ENCODE measurements at regions not wholly inside any gene's neighbourhood (a gene's known extent, or its start where the extent isn't known, plus 50 kb on each side); places are given as distances from the start of the nearest gene placed in this dataset.
"Not testable (repeated sequence)": the region's sequence is repeated elsewhere in the genome, so short reads cannot be mapped to it uniquely, and the experiment has no call there.

DNA sequence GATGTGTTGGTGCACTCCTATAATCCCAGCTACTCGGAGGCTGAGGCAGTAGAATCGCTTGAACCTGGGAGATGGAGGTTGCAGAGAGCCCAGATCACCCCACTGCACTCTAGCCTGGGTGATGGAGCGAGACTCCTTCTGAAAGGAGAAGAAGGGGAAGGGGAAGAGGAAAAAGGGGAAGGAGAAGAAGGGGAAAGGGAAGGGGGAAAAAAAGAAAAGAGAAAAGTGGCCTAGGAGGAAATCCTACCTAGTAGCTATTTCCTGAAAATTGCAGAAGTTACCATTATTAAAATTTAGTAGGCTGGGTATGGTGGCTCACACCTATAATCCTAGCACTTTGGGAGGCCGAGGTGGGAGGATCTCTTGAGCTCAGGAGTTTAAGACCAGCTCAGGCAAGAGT lies 67.4 kb downstream of the ARRDC3 start:
- DNase-seq (ENCODE audit: low read depth): no peak

DNA sequence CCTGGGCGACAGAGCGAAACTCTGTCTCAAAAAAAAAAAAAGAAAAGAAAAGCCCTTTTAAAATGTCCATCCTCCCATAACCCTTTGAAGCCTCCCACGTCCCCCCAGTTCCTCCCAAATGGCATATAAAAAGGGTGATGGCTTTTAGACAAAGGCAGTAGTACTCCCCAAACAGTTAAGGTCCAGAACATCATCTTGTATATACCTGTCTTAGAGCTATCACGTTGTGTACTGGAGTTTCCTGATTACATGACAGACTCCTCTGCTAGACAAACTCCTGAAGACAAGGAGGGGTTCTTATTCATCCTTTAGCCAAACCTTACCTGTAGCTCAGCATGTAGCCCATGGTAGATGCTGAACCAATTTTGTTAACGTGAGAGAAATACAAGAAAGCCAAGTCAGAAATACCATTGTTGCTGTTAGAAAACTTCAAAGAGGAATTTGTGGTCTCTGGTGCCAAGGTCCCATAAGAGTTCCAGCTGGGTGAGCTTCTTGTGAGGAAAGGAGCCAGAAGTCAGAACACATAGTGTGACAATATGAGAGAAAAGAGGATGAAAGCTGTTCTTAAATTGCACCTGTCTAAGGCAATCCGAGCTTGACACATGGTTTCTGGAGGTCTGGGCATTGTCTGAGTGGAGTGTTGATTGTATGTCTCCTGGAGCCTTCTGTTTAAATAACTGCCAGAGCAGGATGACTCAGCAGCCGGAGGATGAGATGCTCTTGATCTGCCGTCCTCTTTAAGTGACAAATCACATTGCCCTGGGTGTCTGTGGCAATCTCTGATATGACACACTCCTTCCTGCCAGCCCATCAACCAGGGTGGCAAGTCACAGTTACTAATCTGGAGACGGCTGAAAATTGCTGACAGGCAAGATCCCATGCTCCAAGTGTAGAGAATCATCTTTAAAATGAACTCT lies 69.1 kb downstream of the ARRDC3 start:
- peak; percentile 98 for DNase-seq (ENCODE audit: low read depth)

DNA sequence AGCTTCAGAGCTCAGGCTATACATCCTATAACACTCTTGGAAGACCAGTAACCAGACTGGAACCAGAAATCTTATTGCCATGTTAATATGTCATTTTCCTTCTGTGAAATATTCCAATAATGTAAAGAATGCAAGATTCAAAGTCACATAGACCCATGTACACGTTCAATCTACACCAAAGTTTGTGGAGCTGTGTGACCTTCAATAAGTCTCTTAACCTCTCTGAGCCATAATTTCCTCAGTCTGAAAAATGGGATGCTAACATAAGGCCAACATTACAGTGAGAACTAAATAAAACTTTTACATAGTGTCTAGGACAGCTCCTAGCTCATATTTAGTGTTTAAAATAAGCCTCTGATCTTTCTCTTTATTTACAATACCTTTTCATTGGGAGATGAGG lies 70.4 kb downstream of the ARRDC3 start:
- no peak for DNase-seq (ENCODE audit: low read depth)

DNA sequence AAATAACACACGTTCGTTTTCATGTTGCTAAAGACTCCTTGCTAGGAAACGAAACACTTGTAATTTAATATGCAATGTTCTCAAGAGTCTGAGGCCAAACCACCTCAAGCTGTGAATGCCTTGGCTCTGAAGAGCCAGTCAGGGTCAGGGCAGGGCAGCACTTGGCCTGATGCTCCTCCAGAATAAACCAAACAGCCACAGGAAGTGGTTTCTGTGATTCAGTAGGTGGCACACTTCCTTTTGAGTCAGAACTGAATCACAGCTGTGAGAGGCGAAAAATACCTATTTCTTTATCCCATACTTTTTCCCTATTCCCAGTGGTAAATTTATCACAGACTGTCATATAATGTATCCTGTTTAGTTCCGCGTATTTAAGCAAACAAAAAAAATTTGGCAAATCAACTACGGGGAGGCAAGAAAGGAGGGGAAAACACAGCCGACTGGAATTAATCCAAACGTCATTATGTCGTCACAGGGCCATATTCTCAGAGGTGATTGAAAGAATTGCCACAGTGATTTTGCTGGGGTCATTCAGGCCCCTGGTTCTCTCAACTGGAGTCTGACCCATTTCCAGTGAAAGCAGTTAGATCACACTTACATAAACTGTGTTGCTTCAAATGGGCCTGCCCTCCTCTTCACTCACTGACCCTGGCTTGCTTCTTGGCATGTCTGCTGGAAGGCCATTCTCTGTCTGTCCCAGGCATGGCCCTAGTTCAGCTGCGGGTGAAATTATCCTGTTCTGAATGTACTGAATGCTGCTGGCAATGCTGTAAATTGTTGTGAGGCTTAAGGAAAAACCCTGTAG lies 71.2 kb downstream of the ARRDC3 start:
- peak; percentile 99 for DNase-seq (ENCODE audit: low read depth)

DNA sequence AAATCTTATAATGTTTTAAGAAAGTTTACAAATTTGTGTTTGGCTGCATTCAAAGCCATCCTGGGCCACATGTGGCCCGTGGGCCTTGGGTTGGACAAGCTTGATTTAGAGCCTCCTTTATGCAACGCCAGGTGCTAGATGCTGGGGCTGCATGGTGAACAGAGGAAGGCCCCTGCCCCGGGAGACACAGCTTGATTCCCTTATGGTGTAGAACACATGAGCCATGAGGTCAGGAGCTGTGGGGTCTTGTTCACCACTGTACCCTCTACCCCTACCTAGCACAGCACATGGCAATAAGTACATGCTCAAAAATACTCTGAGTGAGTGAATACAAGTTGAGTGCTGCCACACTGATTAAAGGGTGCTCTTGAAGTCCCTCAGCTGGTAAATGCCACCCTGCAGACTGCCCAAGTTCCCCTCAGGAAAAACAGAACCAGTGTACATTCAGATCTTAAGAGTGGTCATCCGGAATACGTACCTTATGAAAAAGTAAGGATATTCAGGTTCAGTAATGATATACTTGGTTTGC lies 71.9 kb downstream of the ARRDC3 start:
- no peak for DNase-seq (ENCODE audit: low read depth)

DNA sequence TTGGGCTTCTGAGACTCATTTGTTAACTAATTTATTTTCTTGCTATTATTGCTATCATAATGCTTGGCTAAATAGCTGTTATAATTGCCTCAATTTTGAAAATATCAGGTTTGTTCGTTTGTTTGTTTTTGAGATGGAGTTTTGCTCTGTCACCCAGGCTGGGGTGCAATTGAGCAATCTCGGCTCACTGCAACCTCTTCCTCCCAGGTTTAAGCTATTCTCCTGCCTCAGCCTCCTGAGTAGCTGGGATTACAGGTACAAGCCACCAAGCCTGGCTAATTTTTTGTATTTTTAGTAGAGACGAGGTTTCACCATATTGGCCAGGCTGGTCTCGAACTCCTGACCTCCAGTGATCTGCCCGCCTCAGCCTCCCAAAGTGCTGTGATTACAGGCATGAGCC lies 75.0 kb downstream of the ARRDC3 start:
- not testable (repeated sequence) for DNase-seq (ENCODE audit: low read depth)

DNA sequence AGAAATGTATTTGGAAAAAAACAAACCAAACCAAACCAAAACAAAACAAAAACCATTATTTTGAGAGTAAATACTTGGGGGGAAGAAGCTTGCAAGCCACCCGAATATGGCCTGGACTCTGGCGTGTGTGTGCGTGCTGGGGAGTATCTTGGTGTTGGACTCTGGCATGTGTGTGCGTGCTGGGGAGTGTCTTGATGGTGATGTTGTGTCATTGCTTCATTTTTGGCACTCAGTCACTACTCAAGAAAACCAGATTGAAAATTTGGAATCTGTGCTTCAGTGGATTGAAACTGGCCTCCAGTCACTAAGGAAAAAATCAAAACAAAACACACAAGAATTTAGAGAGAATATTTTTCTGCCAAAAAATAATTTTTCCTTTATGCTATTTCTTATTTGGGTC lies 76.1 kb downstream of the ARRDC3 start:
- DNase-seq (ENCODE audit: low read depth): peak; percentile 60

DNA sequence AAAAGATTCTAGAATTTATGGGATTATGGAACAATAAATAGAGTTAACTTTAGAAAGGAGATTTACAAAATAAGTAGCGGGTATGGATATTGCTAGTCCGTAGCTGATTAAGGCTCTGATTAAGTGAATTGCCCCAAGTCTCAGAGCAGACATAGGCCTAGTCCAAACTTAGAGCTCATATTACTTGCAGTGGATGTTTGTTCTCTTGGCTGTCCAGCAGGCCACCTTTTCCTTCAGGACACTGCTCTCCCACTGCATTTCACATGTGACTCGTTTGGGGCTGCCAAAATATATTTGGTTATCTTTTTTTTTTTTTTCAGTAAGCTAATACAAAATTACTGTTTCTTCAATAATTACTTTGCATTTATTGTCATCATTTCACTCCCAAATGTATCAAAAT lies 76.6 kb downstream of the ARRDC3 start:
- DNase-seq (ENCODE audit: low read depth): peak; percentile 8

DNA sequence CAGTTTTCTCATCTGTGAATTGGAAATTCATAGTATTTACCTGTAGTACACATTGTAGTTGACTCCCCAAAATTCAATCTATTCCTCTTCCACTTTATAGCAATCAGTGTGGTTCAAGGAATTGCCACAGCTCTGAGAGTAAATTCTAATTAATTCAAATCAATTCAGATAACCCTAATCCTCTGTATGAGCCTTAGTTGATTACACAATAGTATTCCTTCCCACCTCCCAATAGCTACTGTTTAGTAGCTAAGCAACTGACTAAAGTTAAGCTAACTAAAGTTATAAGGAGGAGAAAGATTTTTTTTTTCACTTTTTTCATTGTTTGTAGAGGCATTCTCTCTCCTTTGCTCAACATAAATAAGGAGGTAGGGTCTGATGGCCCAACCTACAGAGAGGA lies 77.5 kb downstream of the ARRDC3 start:
- no peak for DNase-seq (ENCODE audit: low read depth)

DNA sequence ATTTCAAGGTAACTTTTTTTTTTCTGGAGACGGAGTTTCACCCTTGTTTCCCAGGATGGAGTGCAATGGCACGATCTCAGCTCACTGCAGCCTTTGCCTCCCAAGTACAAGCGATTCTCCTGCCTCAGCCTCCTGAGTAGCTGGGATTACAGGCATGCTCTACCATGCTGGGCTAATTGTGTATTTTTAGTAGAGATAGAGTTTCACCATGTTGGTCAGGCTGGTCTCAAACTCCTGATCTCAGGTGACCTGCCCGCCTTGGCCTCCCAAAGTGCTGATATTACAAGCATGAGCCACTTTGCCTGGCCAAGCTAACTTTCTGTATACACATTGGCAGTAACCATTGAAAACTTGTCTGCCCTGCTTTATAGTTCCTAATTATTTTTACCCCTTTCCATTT lies 79.1 kb downstream of the ARRDC3 start:
- not testable (repeated sequence) for DNase-seq (ENCODE audit: low read depth)

DNA sequence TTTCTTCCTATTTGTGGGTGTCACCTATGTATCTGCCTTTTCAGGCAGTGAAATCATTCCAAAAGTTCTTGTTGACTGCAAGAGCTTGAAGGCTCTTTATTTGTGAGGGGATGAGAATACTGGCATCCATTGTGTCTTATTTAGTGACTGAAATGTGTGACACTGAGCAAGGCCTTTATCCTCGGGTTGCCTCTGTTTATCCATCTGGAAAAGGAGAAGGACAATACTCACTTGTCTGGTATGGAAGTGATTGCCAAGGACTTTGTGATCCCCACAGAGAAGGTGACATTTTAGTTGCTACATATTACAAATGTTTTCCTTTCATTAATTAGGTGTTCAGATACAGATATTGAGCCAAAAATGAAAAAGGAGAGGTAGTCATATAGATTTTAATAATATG lies 80.2 kb downstream of the ARRDC3 start:
- no peak for DNase-seq (ENCODE audit: low read depth)

DNA sequence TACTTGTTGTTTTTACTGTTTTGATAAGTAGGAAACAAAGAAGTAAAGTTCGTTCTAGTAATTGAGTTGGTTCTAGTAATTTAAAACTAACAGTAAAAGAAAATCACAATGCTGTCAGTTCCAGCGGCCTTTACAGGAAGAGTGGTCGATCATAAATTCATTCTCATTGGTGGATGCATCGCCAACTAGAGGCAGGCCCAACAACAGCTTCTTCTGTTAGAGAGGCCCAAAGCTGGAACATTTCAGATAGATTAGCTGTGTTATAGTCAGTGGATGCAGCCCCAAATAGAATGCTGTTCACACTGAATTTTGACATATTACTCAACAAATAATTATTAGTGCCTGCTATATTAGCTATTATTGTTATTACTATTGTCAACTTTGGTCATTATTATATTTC lies 80.8 kb downstream of the ARRDC3 start:
- DNase-seq (ENCODE audit: low read depth): peak; percentile 27

DNA sequence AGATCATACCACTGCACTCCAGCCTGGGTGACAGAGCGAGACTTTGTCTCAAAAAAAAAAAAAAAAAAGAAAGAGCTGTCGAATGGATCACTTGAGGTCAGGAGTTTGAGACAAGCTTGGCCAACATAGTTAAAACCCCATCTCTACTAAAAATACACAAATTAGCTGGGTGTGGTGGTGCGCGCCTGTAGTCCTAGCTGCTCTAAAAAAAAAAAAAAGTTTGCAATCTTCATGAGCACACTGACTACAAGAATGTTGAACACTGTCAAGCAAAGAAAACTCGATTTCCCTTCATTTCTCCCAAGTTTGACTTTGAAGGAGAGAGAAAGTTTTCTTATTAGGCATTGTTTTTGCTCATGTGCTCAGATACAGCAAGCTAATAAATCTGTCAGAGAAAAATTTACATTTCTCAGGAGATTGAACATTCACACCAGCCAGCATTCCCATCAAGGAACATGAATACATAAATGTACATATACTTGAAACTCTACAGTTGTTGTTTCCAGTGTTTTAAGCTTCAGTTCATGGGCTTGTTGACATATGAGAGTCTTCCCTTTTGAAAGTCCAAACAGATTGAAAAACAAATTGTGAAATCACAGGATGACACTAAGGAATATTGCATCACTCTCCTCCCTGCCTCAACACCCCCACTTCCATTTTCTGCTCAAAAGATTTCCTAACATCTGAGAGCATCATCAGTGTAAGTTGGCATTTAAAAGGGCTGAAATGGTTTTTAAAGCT lies 81.8 kb downstream of the ARRDC3 start:
- no peak for DNase-seq (ENCODE audit: low read depth)

DNA sequence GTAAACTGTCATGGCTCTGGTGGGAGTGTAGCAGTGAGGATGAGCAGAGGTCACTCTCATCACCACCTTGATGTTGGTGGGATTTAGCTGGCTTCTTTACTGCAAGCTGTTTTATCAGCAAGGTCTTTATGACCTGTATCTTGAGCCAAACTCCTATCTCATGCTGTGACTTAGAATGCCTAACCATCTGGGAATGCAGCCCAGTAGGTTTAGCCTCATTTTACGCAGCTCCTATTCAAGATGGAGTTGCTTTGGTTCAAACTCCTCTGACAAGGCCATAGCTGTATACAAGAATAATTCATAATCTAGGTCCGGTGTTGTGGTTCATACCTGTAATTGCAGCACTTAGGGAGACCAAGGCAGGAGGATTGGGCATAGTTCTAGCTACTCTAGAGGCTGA lies 85.1 kb downstream of the ARRDC3 start:
- DNase-seq (ENCODE audit: low read depth): no peak

DNA sequence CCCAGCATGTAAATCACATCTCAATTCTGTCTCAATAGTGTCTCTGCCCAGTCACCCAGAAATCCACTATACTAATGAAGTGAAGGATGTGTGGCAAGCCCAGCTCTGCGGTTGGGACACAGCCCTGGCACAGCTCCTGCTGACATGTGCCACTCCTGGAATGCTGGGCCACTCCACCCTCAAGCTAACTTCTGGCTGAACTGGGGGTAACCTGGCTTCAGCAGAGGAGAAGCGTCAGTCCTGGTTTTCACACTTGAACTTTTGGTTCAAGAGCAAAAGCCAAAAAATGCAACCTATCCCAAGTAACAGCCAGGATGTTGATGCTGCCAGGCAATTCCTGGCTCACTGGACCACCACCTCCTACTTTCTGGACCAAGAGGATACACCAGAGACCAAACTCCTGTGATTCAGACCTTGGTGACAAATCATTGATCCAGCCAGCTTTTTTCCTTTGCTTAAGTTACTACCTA lies 86.4 kb downstream of the ARRDC3 start:
- peak; percentile 92 for DNase-seq (ENCODE audit: low read depth)

DNA sequence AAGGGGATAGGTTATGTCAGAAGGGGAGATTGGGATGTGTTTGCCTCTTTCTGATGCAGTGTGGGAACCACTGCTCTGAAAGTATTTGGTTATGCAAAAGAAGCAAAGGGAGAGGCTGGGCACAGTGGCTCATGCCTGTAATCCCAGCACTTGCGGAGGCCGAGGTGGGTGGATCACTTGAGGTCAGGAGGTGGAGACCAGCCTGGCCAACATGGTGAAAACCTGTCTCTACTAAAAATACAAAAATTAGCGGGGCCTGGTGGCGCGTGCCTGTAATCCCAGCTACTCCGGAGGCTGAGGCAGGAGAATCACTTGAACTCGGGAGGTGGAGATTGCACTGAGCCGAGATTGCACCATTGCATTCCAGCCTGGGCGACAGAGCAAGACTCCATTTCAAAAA lies 87.0 kb downstream of the ARRDC3 start:
- DNase-seq (ENCODE audit: low read depth): peak; percentile 21

DNA sequence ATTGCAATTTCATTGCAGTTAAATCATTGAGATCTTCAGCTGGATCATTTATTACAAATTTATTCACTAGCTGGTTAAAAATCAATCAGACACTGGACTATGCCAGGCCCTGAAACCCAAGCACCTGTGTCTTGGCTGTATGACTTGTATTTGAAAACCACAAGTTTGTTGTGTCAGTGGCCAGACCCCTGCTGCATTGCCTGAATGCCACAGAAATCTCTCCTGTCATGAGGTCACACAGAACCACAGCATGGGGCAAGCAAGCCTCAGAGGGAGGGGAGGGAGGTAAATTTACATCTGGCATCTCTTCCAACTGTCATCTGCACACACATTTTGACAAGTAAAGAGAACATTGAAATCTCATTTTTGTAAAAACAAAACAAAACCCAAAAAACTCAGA lies 90.0 kb downstream of the ARRDC3 start:
- DNase-seq (ENCODE audit: low read depth): peak; percentile 78

DNA sequence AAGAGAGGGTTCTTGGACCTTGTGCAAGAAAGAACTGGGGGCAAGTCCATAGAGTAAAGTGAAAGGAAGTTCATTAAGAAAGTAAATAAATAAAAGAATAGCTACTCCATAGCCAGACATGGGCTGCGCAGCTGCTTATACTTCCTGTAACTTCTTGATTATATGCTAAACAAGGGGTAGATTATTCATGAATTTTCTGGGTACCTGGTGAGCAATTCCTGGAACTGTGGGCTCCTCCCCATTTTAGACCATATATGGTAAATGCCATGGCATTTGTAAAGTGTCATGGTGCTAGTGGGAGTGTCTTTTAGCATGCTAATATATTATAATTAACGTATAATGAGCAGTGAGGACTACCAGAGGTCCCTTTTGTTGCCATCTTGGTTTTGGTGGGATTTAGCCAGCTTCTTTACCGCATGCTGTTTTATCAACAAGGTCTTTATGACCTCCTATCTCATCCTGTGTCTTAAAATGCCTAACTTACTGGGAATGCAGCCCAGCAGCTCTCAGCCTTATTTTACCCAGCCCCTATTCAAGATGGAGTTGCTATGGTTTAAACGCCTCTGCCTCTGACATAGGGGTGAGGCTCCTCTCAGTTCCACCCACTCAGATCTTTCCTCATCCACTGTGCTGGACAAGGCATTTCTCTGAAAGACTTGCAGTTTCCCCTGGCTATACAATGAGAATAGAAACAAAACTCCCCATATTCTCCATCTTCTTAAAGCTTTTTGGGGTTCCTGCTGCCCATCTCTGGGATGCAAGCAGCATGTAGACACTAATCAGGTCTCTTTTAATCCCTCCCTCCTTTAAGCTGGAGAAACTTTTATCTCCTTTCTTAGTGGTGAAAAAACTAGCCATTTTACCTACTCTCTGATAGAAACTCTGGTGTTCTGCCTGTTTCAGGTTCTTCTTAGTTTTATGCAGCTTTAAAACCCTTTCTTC lies 91.2 kb downstream of the ARRDC3 start:
- no peak for DNase-seq (ENCODE audit: low read depth)

DNA sequence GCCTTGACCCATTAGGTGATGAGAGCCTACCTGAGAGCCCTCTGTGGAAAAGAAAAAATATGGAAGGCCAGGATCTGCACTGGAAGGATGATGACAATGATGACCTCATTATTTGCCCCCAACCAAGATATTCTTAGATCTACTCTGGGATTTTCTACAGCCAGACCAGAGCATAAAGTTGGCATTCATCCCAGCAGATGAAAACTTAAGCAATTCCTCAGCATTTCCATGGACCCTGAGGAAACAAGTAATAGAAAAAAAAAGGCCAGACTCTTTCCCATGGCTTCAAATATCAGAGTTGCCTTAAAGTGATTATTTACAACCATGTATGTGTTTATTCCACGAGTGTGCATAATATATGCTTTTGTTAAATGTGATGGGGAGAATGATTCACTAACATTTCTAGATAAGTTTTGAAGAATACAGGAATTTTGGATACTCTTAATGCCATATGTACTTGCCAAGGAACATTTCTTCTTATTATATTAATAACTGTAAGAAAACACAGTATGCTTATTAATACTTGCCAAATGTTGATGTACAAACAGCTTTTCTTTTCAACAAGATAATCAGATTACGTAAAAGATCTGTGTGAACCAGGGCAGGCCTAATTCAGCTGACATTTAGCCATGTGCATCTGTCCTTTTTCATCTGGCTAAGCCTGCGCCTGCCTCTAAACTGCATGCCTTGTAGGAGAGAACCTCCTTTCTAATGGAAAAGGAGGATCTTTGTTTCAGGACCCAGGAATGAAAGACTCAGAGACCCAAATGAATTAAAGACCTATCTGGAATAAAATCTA lies 94.8 kb downstream of the ARRDC3 start:
- DNase-seq (ENCODE audit: low read depth): peak; percentile 63

DNA sequence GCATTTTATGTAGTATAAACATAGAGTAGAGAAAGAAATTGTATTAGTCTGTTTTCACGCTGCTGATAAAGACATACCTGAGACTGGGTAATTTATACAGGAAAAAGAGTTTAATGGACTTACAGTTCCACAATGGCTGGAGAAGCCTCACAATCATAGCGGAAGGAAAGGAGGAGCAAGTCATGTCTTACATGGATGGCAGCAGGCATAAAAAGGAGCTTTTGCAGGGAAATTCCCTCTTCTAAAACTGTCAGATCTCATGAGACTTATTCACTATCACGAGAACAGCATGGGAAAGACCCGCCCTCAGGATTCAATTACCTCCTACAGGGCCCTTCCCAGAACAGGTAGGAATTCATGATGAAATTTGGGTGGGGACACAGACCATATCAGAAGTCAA lies 98.1 kb downstream of the ARRDC3 start:
- DNase-seq (ENCODE audit: low read depth): not testable (repeated sequence)
